HepG2 (cell line): ENCODE measurements at regions not wholly inside any gene's neighbourhood (a gene's known extent, or its start where the extent isn't known, plus 50 kb on each side); places are given as distances from the start of the nearest gene placed in this dataset.
A peak's percentile ranks its signal among the peaks of the same experiment; 100 is the strongest.

Experiments
- ATF7 ChIP-seq, 2 experiments: fragments of 450-650 bp in 1 of 2; sonication (generic) in 1 of 2; formaldehyde crosslinking in 1 of 2; IDR thresholded peaks; 2 replicates each; pipeline versions ENCODE4 v1.4.0 to v1.6.1; 2016 to 2020; ENCODE audit warnings: antibody characterized with exemption in 1 of 2, mild to moderate bottlenecking in 1 of 2, missing genetic modification reagents in 1 of 2
- BATF2 ChIP-seq: sonication (generic); formaldehyde crosslinking; IDR thresholded peaks from 2 replicates; pipeline ENCODE4 v1.8.0; 2022; ENCODE audit warnings: mild to moderate bottlenecking, missing genetic modification reagents, moderate library complexity
- EEA1 ChIP-seq: sonication (generic); formaldehyde crosslinking; IDR thresholded peaks from 2 replicates; pipeline ENCODE4 v1.5.1; 2020; ENCODE audit warnings: mild to moderate bottlenecking, missing genetic modification reagents, borderline replicate concordance
- IKZF4 ChIP-seq: sonication (generic); formaldehyde crosslinking; IDR thresholded peaks from 2 replicates; pipeline ENCODE4 v1.5.1; 2020; ENCODE audit warnings: borderline replicate concordance, mild to moderate bottlenecking, low read depth, missing genetic modification reagents; ENCODE audit errors: not compliant biosample characterization
- JARID2 ChIP-seq: sonication (generic); formaldehyde crosslinking; IDR thresholded peaks from 2 replicates; pipeline ENCODE4 v1.8.1; 2023; ENCODE audit warnings: missing genetic modification reagents, inconsistent platforms; ENCODE audit not compliant: insufficient replicate concordance
- MLX ChIP-seq: IDR thresholded peaks from 2 replicates; pipeline ENCODE4 v1.6.1; 2016
- POGZ ChIP-seq: sonication (generic); formaldehyde crosslinking; IDR thresholded peaks from 2 replicates; pipeline ENCODE4 v1.4.0; 2020; ENCODE audit warnings: mild to moderate bottlenecking, missing genetic modification reagents
- POLR2A ChIP-seq, 2 experiments: IDR thresholded peaks; 2 replicates each; pipeline ENCODE4 v1.6.1; 2011; ENCODE audit warnings: low read depth in 2 of 2, low read length in 2 of 2, mild to moderate bottlenecking in 1 of 2, moderate library complexity in 1 of 2; ENCODE audit not compliant: insufficient read depth in 1 of 2
- RBM39 ChIP-seq: fragments of 200-400 bp; formaldehyde crosslinking; IDR thresholded peaks from one replicate; pipeline ENCODE4 v1.6.1; 2018; ENCODE audit warnings: antibody characterized with exemption, mild to moderate bottlenecking, low read depth, low read length; ENCODE audit not compliant: poor library complexity, severe bottlenecking
- RXRB ChIP-seq: IDR thresholded peaks from 2 replicates; pipeline ENCODE4 v1.6.1; 2016; ENCODE audit warnings: borderline replicate concordance, missing genetic modification reagents, missing compliant biosample characterization
- ZBTB33 ChIP-seq: sonication (generic); formaldehyde crosslinking; IDR thresholded peaks from 2 replicates; pipeline ENCODE4 v1.4.0; 2020; ENCODE audit warnings: missing genetic modification reagents
- ZBTB40 ChIP-seq, 2 experiments: fragments of 450-650 bp in 1 of 2; sonication (generic) in 1 of 2; formaldehyde crosslinking in 1 of 2; IDR thresholded peaks; 2 replicates each; pipeline versions ENCODE4 v1.6.1 to v1.8.0; 2016 to 2022; ENCODE audit warnings: antibody characterized with exemption in 1 of 2, mild to moderate bottlenecking in 1 of 2, missing genetic modification reagents in 1 of 2
- ZNF432 ChIP-seq: sonication (generic); formaldehyde crosslinking; IDR thresholded peaks from 2 replicates; pipeline ENCODE4 v1.5.0; 2020; ENCODE audit warnings: missing genetic modification reagents, mild to moderate bottlenecking, borderline replicate concordance
- ZNF891 ChIP-seq: sonication (generic); formaldehyde crosslinking; IDR thresholded peaks from 2 replicates; pipeline ENCODE4 v1.5.0; 2020; ENCODE audit warnings: mild to moderate bottlenecking, missing genetic modification reagents
- ZSCAN30 ChIP-seq: sonication (generic); formaldehyde crosslinking; IDR thresholded peaks from 2 replicates; pipeline ENCODE4 v1.5.0; 2020; ENCODE audit warnings: mild to moderate bottlenecking, missing genetic modification reagents

- TF ChIP-seq ZBTB40 (IDR thresholded peaks at IDR 0.05) (no peak), ZBTB40 (CRISPR knock-in tag; IDR thresholded peaks at IDR 0.05) (no peak), ZNF891 (CRISPR knock-in tag) (0 out of 2 replicates have a peak, but pooled peaks have one; percentile 9), POLR2A (IDR thresholded peaks at IDR 0.05; ENCODE audit: insufficient read depth in 1 of 2, low read depth in 2 of 2, low read length in 2 of 2) (no peak), EEA1 (CRISPR knock-in tag) (no peak), RXRB (CRISPR knock-in tag) (0 out of 2 replicates have a peak, but pooled peaks have one; percentile 10), ZSCAN30 (CRISPR knock-in tag) (no peak), ATF7 (IDR thresholded peaks at IDR 0.05) (no peak), ATF7 (CRISPR knock-in tag; IDR thresholded peaks at IDR 0.05) (no peak), RBM39 (no peak), BATF2 (CRISPR knock-in tag) (no peak), MLX (no peak), ZNF432 (CRISPR knock-in tag) (no peak; the same call in 1 of the 2 replicates), ZBTB33 (CRISPR knock-in tag) (no peak), IKZF4 (CRISPR knock-in tag) (peak; percentile 68), POGZ (CRISPR knock-in tag) (no peak), JARID2 (CRISPR knock-in tag) (no peak)
These were observed 136.3 kb downstream of the LY86 start (continued) for GRCh38 chr6:6724539-6725467.
